Colonic mucosa (tissue), 4 donors: ENCODE measurements at regions not wholly inside any gene's neighbourhood (a gene's known extent, or its start where the extent isn't known, plus 50 kb on each side); places are given as distances from the start of the nearest gene placed in this dataset.

Experiments used
- DNase-seq: peaks from one replicate; pipeline ENCODE4 v3.0.0-alpha.2; 2020
- H3K27ac ChIP-seq: fragments of 200-600 bp; one replicate; pipeline ENCODE4 v1.8.0; 2021
- H3K27me3 ChIP-seq: fragments of 200-600 bp; one replicate; pipeline ENCODE4 v1.8.0; 2021
- H3K36me3 ChIP-seq: fragments of 200-600 bp; one replicate; pipeline ENCODE4 v1.8.0; 2021
- H3K4me1 ChIP-seq: fragments of 200-600 bp; one replicate; pipeline ENCODE4 v1.8.0; 2021; ENCODE audit warnings: mild to moderate bottlenecking
- H3K4me3 ChIP-seq: fragments of 200-600 bp; one replicate; pipeline ENCODE4 v1.8.0; 2021
- H3K9ac ChIP-seq, 2 donors: one replicate each; pipeline ENCODE4 v1.7.0; 2013; ENCODE audit warnings: control low read depth in 2 of 2, low read depth in 2 of 2, low read length in 2 of 2
- H3K9me3 ChIP-seq: fragments of 200-600 bp; one replicate; pipeline ENCODE4 v1.8.0; 2021
- CTCF ChIP-seq: fragments of 200-600 bp; IDR thresholded peaks from one replicate; pipeline ENCODE4 v1.8.0; 2022; ENCODE audit warnings: antibody characterized with exemption, mild to moderate bottlenecking
- intact Hi-C: fragments of 100-400 bp; cut with DNase I; formaldehyde crosslinking; loops from one replicate; pipeline ENCODE4 v1.14.1; 2022
- donor health status: healthy.
- donor health status: DM: no; HTN: no; CAD: no.
- donor health status: DM: no; HTN: no; CAD: no.

GRCh38 chr2:16023506-16024360 is 83.4 kb downstream of the MYCN start:
- no peak for DNase-seq

GRCh38 chr2:16022548-16023240 is 82.3 kb downstream of the MYCN start:
- no peaks in the 10 kb centered on the region for H3K4me1 ChIP-seq
- no peak overlapping the region for H3K27ac ChIP-seq
- DNase-seq: no peak
- H3K4me3 ChIP-seq: no peak overlapping the region
- no peaks in the 10 kb centered on the region for H3K36me3 ChIP-seq
- H3K9me3 ChIP-seq: no peaks in the 10 kb centered on the region
- no peaks in the 10 kb centered on the region for H3K27me3 ChIP-seq
- H3K9ac ChIP-seq: no peak overlapping the region
- intact Hi-C loops: no loop called here
- no peak for TF ChIP-seq CTCF

More at GRCh38 chr2:16023506-16024360, 83.4 kb downstream of the MYCN start:
- Histone ChIP-seq H3K36me3 (no peaks in the 10 kb centered on the region), H3K9me3 (no peaks in the 10 kb centered on the region), H3K27ac (no peak overlapping the region), H3K4me1 (no peaks in the 10 kb centered on the region), H3K4me3 (no peak overlapping the region), H3K27me3 (no peaks in the 10 kb centered on the region), H3K9ac (no peak overlapping the region)
- TF ChIP-seq CTCF: no peak
- intact Hi-C loops: no loop called here

GRCh38 chr2:16021611-16022363 is 81.4 kb downstream of the MYCN start:
- DNase-seq: no peak
- Histone ChIP-seq H3K9me3 (no peaks in the 10 kb centered on the region), H3K36me3 (no peaks in the 10 kb centered on the region), H3K27ac (no peak overlapping the region), H3K4me1 (no peaks in the 10 kb centered on the region), H3K9ac (no peak overlapping the region), H3K4me3 (no peak overlapping the region), H3K27me3 (no peaks in the 10 kb centered on the region)
- intact Hi-C loops: no loop called here
- no peak for TF ChIP-seq CTCF

GRCh38 chr2:16020389-16021008 is 80.1 kb downstream of the MYCN start:
- no peak for DNase-seq
- intact Hi-C loops: no loop called here
- no peaks in the 10 kb centered on the region for H3K4me1 ChIP-seq

More at GRCh38 chr2:16020389-16021008, 80.1 kb downstream of the MYCN start:
- Histone ChIP-seq H3K9ac (no peak overlapping the region), H3K36me3 (no peaks in the 10 kb centered on the region), H3K9me3 (no peaks in the 10 kb centered on the region), H3K4me3 (no peak overlapping the region), H3K27me3 (no peaks in the 10 kb centered on the region), H3K27ac (no peak overlapping the region)
- TF ChIP-seq CTCF: no peak
